Endothelial cell (in vitro differentiated cells): ENCODE measurements at regions not wholly inside any gene's neighbourhood (a gene's known extent, or its start where the extent isn't known, plus 50 kb on each side); places are given as distances from the start of the nearest gene placed in this dataset.

Experiments used
- DNase-seq: peaks from one replicate; pipeline ENCODE4 v3.0.0; 2021; ENCODE audit warnings: low spot score
- H3K27ac Mint-ChIP-seq: one replicate; pipeline ENCODE4 v1.8.0; 2021; ENCODE audit warnings: mixed read lengths, inconsistent platforms; ENCODE audit not compliant: unreplicated experiment
- H3K27me3 Mint-ChIP-seq: one replicate; pipeline ENCODE4 v1.8.0; 2021; ENCODE audit warnings: mild to moderate bottlenecking, moderate library complexity, mixed read lengths, inconsistent platforms; ENCODE audit not compliant: unreplicated experiment
- H3K36me3 Mint-ChIP-seq: one replicate; pipeline ENCODE4 v1.8.0; 2021; ENCODE audit warnings: mild to moderate bottlenecking, low read depth, mixed read lengths, inconsistent platforms; ENCODE audit not compliant: unreplicated experiment
- H3K4me1 Mint-ChIP-seq: one replicate; pipeline ENCODE4 v1.8.0; 2021; ENCODE audit warnings: mild to moderate bottlenecking, mixed read lengths, inconsistent platforms; ENCODE audit not compliant: unreplicated experiment
- H3K4me3 Mint-ChIP-seq: one replicate; pipeline ENCODE4 v1.8.0; 2021; ENCODE audit warnings: mild to moderate bottlenecking, mixed read lengths, inconsistent platforms; ENCODE audit not compliant: unreplicated experiment
- H3K9me3 Mint-ChIP-seq: one replicate; pipeline ENCODE4 v1.8.0; 2021; ENCODE audit warnings: mixed read lengths, inconsistent platforms; ENCODE audit not compliant: unreplicated experiment
- CTCF ChIP-seq: fragments of 200-600 bp; sonication (generic); IDR thresholded peaks from one replicate; pipeline ENCODE4 v1.5.0; 2021; ENCODE audit warnings: antibody characterized with exemption; ENCODE audit not compliant: unreplicated experiment

GRCh38 chr2:71792926-71793761 is 339.8 kb downstream of the DYSF start:
- Mint-ChIP-seq H3K4me3 (no peak overlapping the region), H3K27ac (no peak overlapping the region), H3K4me1 (peaks cover 8% of the 10 kb centered on the region), H3K27me3 (peaks cover 10% of the 10 kb centered on the region), H3K9me3 (no peaks in the 10 kb centered on the region), H3K36me3 (no peaks in the 10 kb centered on the region)
- no peak for DNase-seq
- TF ChIP-seq CTCF: no peak

- DNase-seq: no peak
- Mint-ChIP-seq H3K4me3 (no peak overlapping the region), H3K27ac (no peak overlapping the region), H3K9me3 (no peaks in the 10 kb centered on the region), H3K27me3 (peaks cover 10% of the 10 kb centered on the region), H3K36me3 (no peaks in the 10 kb centered on the region), H3K4me1 (peaks cover 3% of the 10 kb centered on the region)
- no peak for TF ChIP-seq CTCF
These were observed 338.3 kb downstream of the DYSF start for GRCh38 chr2:71791501-71792135.

- H3K9me3 Mint-ChIP-seq: no peaks in the 10 kb centered on the region
- H3K36me3 Mint-ChIP-seq: no peaks in the 10 kb centered on the region
- H3K4me3 Mint-ChIP-seq: no peak overlapping the region
- H3K27ac Mint-ChIP-seq: no peak overlapping the region
- TF ChIP-seq CTCF: no peak
- H3K27me3 Mint-ChIP-seq: peaks cover 10% of the 10 kb centered on the region
- no peak for DNase-seq
- peaks cover 3% of the 10 kb centered on the region for H3K4me1 Mint-ChIP-seq
These were observed 337.7 kb downstream of the DYSF start for GRCh38 chr2:71791061-71791450.

- Mint-ChIP-seq H3K36me3 (no peaks in the 10 kb centered on the region), H3K9me3 (no peaks in the 10 kb centered on the region), H3K27ac (no peak overlapping the region), H3K27me3 (peaks cover 10% of the 10 kb centered on the region), H3K4me3 (no peak overlapping the region), H3K4me1 (peaks cover 3% of the 10 kb centered on the region)
- TF ChIP-seq CTCF: no peak
- DNase-seq: no peak
These were observed 337.1 kb downstream of the DYSF start for GRCh38 chr2:71790226-71791060.
